ENCODE measurements at regions not wholly inside any gene's neighbourhood (a gene's known extent, or its start where the extent isn't known, plus 50 kb on each side); places are given as distances from the start of the nearest gene placed in this dataset.

GRCh38 chr3:107970993-107971580 lies 119.7 kb downstream of the CD47 start:
- Histone ChIP-seq H3K27ac (ENCODE audit: low read depth, low read length) (no peak overlapping the region), H3K27me3 (ENCODE audit: control insufficient read depth in 3 of 3, insufficient read depth in 3 of 3, low read length in 3 of 3) (no peaks in the 10 kb centered on the region), H3K9ac (ENCODE audit: low read depth in 1 of 3, low read length in 3 of 3) (no peak overlapping the region), H3K4me3 (ENCODE audit: low read length in 3 of 3) (no peak overlapping the region), H3K36me3 (ENCODE audit: control insufficient read depth in 3 of 3, insufficient read depth in 3 of 3, low read length in 3 of 3) (no peaks in the 10 kb centered on the region), H3K4me1 (ENCODE audit: control insufficient read depth in 3 of 3, insufficient read depth in 3 of 3, low read length in 3 of 3) (peaks cover 7 to 8% (median 8%) of the 10 kb centered on the region in 3 donors), H3K9me3 (ENCODE audit: control insufficient read depth in 3 of 3, low read length in 3 of 3) (no peaks in the 10 kb centered on the region)

- no peaks in the 10 kb centered on the region for H3K9me3 ChIP-seq (ENCODE audit: control insufficient read depth in 3 of 3, low read length in 3 of 3)
- H3K4me1 ChIP-seq (ENCODE audit: control insufficient read depth in 3 of 3, insufficient read depth in 3 of 3, low read length in 3 of 3) = peaks cover 7 to 8% (median 8%) of the 10 kb centered on the region in 3 donors
- no peaks in the 10 kb centered on the region for H3K36me3 ChIP-seq (ENCODE audit: control insufficient read depth in 3 of 3, insufficient read depth in 3 of 3, low read length in 3 of 3)
- H3K4me3 ChIP-seq (ENCODE audit: low read length in 3 of 3) = no peak overlapping the region
- H3K27ac ChIP-seq (ENCODE audit: low read depth, low read length) = peak overlapping the region; percentile 3
- no peak overlapping the region for H3K9ac ChIP-seq (ENCODE audit: low read depth in 1 of 3, low read length in 3 of 3)
- H3K27me3 ChIP-seq (ENCODE audit: control insufficient read depth in 3 of 3, insufficient read depth in 3 of 3, low read length in 3 of 3) = no peaks in the 10 kb centered on the region
Observed at GRCh38 chr3:107969994-107970819, 120.6 kb downstream of the CD47 start.

- Histone ChIP-seq H3K27me3 (ENCODE audit: control insufficient read depth in 3 of 3, insufficient read depth in 3 of 3, low read length in 3 of 3) (no peaks in the 10 kb centered on the region), H3K9ac (ENCODE audit: low read depth in 1 of 3, low read length in 3 of 3) (no peak overlapping the region), H3K4me3 (ENCODE audit: low read length in 3 of 3) (no peak overlapping the region), H3K27ac (ENCODE audit: low read depth, low read length) (peak overlapping the region; percentile 3), H3K9me3 (ENCODE audit: control insufficient read depth in 3 of 3, low read length in 3 of 3) (no peaks in the 10 kb centered on the region), H3K4me1 (ENCODE audit: control insufficient read depth in 3 of 3, insufficient read depth in 3 of 3, low read length in 3 of 3) (peaks cover 7 to 8% (median 8%) of the 10 kb centered on the region in 3 donors), H3K36me3 (ENCODE audit: control insufficient read depth in 3 of 3, insufficient read depth in 3 of 3, low read length in 3 of 3) (no peaks in the 10 kb centered on the region)
Observed at GRCh38 chr3:107969525-107969924, 121.3 kb downstream of the CD47 start.

- no peak overlapping the region for H3K9ac ChIP-seq (ENCODE audit: low read depth in 1 of 3, low read length in 3 of 3)
- H3K9me3 ChIP-seq (ENCODE audit: control insufficient read depth in 3 of 3, low read length in 3 of 3) = no peaks in the 10 kb centered on the region
- peaks cover 7 to 8% (median 8%) of the 10 kb centered on the region in 3 donors for H3K4me1 ChIP-seq (ENCODE audit: control insufficient read depth in 3 of 3, insufficient read depth in 3 of 3, low read length in 3 of 3)
- no peaks in the 10 kb centered on the region for H3K36me3 ChIP-seq (ENCODE audit: control insufficient read depth in 3 of 3, insufficient read depth in 3 of 3, low read length in 3 of 3)
- H3K27ac ChIP-seq (ENCODE audit: low read depth, low read length) = no peak overlapping the region
- H3K27me3 ChIP-seq (ENCODE audit: control insufficient read depth in 3 of 3, insufficient read depth in 3 of 3, low read length in 3 of 3) = no peaks in the 10 kb centered on the region
- H3K4me3 ChIP-seq (ENCODE audit: low read length in 3 of 3) = no peak overlapping the region
Observed at GRCh38 chr3:107966276-107966675, 124.6 kb downstream of the CD47 start.

GRCh38 chr3:107965136-107965655 lies 125.6 kb downstream of the CD47 start:
- H3K4me1 ChIP-seq (ENCODE audit: control insufficient read depth in 3 of 3, insufficient read depth in 3 of 3, low read length in 3 of 3) = peaks cover under 1 to 3% (median 2%) of the 10 kb centered on the region in 3 donors
- no peaks in the 10 kb centered on the region for H3K27me3 ChIP-seq (ENCODE audit: control insufficient read depth in 3 of 3, insufficient read depth in 3 of 3, low read length in 3 of 3)
- no peaks in the 10 kb centered on the region for H3K9me3 ChIP-seq (ENCODE audit: control insufficient read depth in 3 of 3, low read length in 3 of 3)
- H3K4me3 ChIP-seq (ENCODE audit: low read length in 3 of 3) = no peak overlapping the region
- H3K27ac ChIP-seq (ENCODE audit: low read depth, low read length) = no peak overlapping the region
- H3K36me3 ChIP-seq (ENCODE audit: control insufficient read depth in 3 of 3, insufficient read depth in 3 of 3, low read length in 3 of 3) = no peaks in the 10 kb centered on the region
- H3K9ac ChIP-seq (ENCODE audit: low read depth in 1 of 3, low read length in 3 of 3) = no peak overlapping the region

- no peaks in the 10 kb centered on the region for H3K9me3 ChIP-seq (ENCODE audit: control insufficient read depth in 3 of 3, low read length in 3 of 3)
- H3K27ac ChIP-seq (ENCODE audit: low read depth, low read length) = no peak overlapping the region
- no peaks in the 10 kb centered on the region for H3K36me3 ChIP-seq (ENCODE audit: control insufficient read depth in 3 of 3, insufficient read depth in 3 of 3, low read length in 3 of 3)
- no peaks in the 10 kb centered on the region for H3K27me3 ChIP-seq (ENCODE audit: control insufficient read depth in 3 of 3, insufficient read depth in 3 of 3, low read length in 3 of 3)
- no peaks in the 10 kb centered on the region for H3K4me1 ChIP-seq (ENCODE audit: control insufficient read depth in 3 of 3, insufficient read depth in 3 of 3, low read length in 3 of 3)
- no peak overlapping the region for H3K4me3 ChIP-seq (ENCODE audit: low read length in 3 of 3)
- H3K9ac ChIP-seq (ENCODE audit: low read depth in 1 of 3, low read length in 3 of 3) = no peak overlapping the region
Observed at GRCh38 chr3:107963581-107963980, 127.2 kb downstream of the CD47 start.

GRCh38 chr3:107962946-107963345 lies 127.9 kb downstream of the CD47 start:
- Histone ChIP-seq H3K27me3 (ENCODE audit: control insufficient read depth in 3 of 3, insufficient read depth in 3 of 3, low read length in 3 of 3) (no peaks in the 10 kb centered on the region), H3K36me3 (ENCODE audit: control insufficient read depth in 3 of 3, insufficient read depth in 3 of 3, low read length in 3 of 3) (no peaks in the 10 kb centered on the region), H3K27ac (ENCODE audit: low read depth, low read length) (no peak overlapping the region), H3K4me3 (ENCODE audit: low read length in 3 of 3) (no peak overlapping the region), H3K4me1 (ENCODE audit: control insufficient read depth in 3 of 3, insufficient read depth in 3 of 3, low read length in 3 of 3) (peaks cover 0 to 3% (median 3%) of the 10 kb centered on the region in 3 donors), H3K9ac (ENCODE audit: low read depth in 1 of 3, low read length in 3 of 3) (no peak overlapping the region), H3K9me3 (ENCODE audit: control insufficient read depth in 3 of 3, low read length in 3 of 3) (no peaks in the 10 kb centered on the region)

- Histone ChIP-seq H3K36me3 (ENCODE audit: control insufficient read depth in 3 of 3, insufficient read depth in 3 of 3, low read length in 3 of 3) (no peaks in the 10 kb centered on the region), H3K9ac (ENCODE audit: low read depth in 1 of 3, low read length in 3 of 3) (no peak overlapping the region), H3K27me3 (ENCODE audit: control insufficient read depth in 3 of 3, insufficient read depth in 3 of 3, low read length in 3 of 3) (no peaks in the 10 kb centered on the region), H3K9me3 (ENCODE audit: control insufficient read depth in 3 of 3, low read length in 3 of 3) (no peaks in the 10 kb centered on the region), H3K27ac (ENCODE audit: low read depth, low read length) (no peak overlapping the region), H3K4me1 (ENCODE audit: control insufficient read depth in 3 of 3, insufficient read depth in 3 of 3, low read length in 3 of 3) (peaks cover 5 to 12% (median 10%) of the 10 kb centered on the region in 3 donors), H3K4me3 (ENCODE audit: low read length in 3 of 3) (no peak overlapping the region)
Observed at GRCh38 chr3:107962037-107962436, 128.8 kb downstream of the CD47 start.

- H3K36me3 ChIP-seq (ENCODE audit: control insufficient read depth in 3 of 3, insufficient read depth in 3 of 3, low read length in 3 of 3) = no peaks in the 10 kb centered on the region
- H3K9me3 ChIP-seq (ENCODE audit: control insufficient read depth in 3 of 3, low read length in 3 of 3) = no peaks in the 10 kb centered on the region
- H3K27ac ChIP-seq (ENCODE audit: low read depth, low read length) = no peak overlapping the region
- peaks cover 5 to 16% (median 14%) of the 10 kb centered on the region in 3 donors for H3K4me1 ChIP-seq (ENCODE audit: control insufficient read depth in 3 of 3, insufficient read depth in 3 of 3, low read length in 3 of 3)
- no peak overlapping the region for H3K4me3 ChIP-seq (ENCODE audit: low read length in 3 of 3)
- H3K9ac ChIP-seq (ENCODE audit: low read depth in 1 of 3, low read length in 3 of 3) = no peak overlapping the region
- no peaks in the 10 kb centered on the region for H3K27me3 ChIP-seq (ENCODE audit: control insufficient read depth in 3 of 3, insufficient read depth in 3 of 3, low read length in 3 of 3)
Observed at GRCh38 chr3:107959550-107960154, 131.2 kb downstream of the CD47 start.

- no peaks in the 10 kb centered on the region for H3K27me3 ChIP-seq (ENCODE audit: control insufficient read depth in 3 of 3, insufficient read depth in 3 of 3, low read length in 3 of 3)
- peak overlapping the region in 1 of 3 donors; percentile 68 for H3K9ac ChIP-seq (ENCODE audit: low read depth in 1 of 3, low read length in 3 of 3)
- no peak overlapping the region for H3K4me3 ChIP-seq (ENCODE audit: low read length in 3 of 3)
- no peaks in the 10 kb centered on the region for H3K36me3 ChIP-seq (ENCODE audit: control insufficient read depth in 3 of 3, insufficient read depth in 3 of 3, low read length in 3 of 3)
- peak overlapping the region; percentile 74 for H3K27ac ChIP-seq (ENCODE audit: low read depth, low read length)
- H3K4me1 ChIP-seq (ENCODE audit: control insufficient read depth in 3 of 3, insufficient read depth in 3 of 3, low read length in 3 of 3) = peaks cover 5 to 16% (median 14%) of the 10 kb centered on the region in 3 donors
- H3K9me3 ChIP-seq (ENCODE audit: control insufficient read depth in 3 of 3, low read length in 3 of 3) = no peaks in the 10 kb centered on the region
Observed at GRCh38 chr3:107958146-107958545, 132.7 kb downstream of the CD47 start.
